KG1 (cell line): ENCODE measurements at regions not wholly inside any gene's neighbourhood (a gene's known extent, or its start where the extent isn't known, plus 50 kb on each side); places are given as distances from the start of the nearest gene placed in this dataset.
"Not testable (repeated sequence)": the region's sequence is repeated elsewhere in the genome, so short reads cannot be mapped to it uniquely, and the experiment has no call there.

Source experiments
- DNase-seq: peaks from one replicate; lab custom pipeline; 2025; lab: John Stamatoyannopoulos, UW

- no peak for DNase-seq
These were observed 775.3 kb upstream of the POM121L12 start for GRCh38 chr7:52260046-52260665.

GRCh38 chr7:52257890-52258289 lies 777.5 kb upstream of the POM121L12 start:
- DNase-seq: no peak

GRCh38 chr7:52254396-52255010 lies 780.9 kb upstream of the POM121L12 start:
- peak; percentile 1 for DNase-seq

DNA sequence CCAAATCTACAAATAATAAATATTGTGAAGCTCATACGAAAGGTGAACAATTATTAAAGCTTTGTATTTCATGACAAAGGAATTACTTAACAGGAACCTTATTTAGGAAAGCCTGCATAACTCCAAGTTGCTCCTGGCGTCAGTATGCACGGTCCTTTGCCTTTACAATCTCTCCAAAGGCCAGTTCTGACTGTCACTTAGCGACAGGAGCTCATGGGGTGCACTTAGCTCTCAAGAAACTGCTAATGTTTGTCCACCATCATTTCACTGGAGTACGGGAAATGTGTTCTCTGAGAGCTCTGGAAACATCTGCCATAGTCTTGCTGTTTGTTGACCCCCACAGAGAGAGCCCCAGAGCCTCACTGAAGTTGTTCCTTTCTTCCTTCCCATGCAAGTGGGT lies 781.5 kb upstream of the POM121L12 start:
- DNase-seq: no peak

DNA sequence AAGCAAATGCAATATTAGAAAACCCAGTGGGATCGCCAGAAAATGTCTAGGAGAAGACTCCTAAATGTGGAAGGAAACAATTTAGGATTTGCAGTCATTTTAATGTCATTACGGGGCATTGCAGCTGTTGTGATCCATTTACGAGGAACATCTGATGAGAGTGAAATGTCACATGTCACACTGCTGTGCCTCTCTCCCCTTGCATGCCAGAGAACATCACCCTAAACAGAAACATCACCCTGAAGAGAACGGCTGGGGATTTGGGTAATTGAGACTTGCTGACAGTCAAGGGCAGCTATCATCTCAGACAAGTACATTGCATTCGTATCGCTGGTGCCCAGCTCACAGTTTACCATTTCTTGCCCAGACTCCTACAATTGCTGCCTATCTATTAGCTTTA lies 785.7 kb upstream of the POM121L12 start:
- no peak for DNase-seq

- DNase-seq: no peak
These were observed 787.9 kb upstream of the POM121L12 start for GRCh38 chr7:52247518-52247917.

DNA sequence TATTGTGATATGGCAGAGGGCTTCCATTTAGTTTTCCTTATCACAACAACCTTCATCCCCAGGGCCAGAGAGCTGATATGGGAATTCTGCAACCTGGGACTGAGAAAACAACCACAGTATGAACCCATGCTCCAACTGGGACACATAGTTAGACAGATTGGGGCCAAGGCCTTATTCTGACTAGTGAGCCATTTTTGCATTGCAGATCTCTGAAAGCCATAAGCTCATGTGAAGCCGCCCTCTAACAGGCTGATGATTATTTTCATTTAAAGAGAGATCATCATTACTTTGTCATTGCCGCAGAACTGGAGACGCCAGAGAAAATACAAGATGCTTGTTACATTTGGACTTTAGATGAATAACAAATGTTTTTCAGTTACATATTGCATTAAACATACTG lies 791.7 kb upstream of the POM121L12 start:
- no peak for DNase-seq

GRCh38 chr7:52233248-52233647 lies 802.2 kb upstream of the POM121L12 start:
- no peak for DNase-seq

DNA sequence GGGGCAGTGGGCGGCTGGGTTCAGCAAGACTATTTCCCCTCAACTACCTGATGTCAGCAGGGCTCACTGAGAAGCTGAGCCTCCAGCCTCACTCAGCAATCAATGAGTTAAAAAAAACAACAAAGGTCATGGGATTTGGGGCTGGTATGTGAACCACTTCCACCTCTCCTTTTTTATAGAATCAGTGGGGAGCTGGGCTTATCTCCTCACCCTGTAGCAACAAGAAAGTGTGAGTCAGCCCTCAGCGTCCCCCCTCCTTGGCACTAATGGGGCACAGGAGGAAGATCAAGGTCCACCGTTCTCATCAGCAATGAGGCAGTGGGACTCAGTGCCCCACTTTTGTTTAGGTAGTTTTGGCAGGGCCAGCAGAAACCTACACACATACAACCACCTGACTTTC lies 823.5 kb upstream of the POM121L12 start:
- no peak for DNase-seq

DNA sequence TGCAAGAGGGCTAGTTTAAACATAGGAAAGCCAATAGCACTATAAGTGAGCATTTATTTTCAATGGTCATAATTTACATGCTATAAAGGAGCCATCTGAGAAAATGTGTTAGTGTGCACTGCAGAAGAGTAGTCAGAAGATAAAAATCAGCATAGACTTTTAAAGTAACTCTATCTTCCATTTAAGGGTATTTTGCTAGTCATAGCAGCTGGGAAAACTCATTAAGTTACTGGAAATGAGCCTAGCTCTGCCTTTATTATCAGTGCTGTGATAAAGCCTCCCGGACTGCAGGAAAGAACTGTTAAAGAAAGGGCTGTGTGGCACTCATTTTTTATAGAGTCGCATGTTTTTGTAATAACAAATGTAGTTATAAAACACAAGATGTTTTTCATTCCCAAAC lies 825.8 kb upstream of the POM121L12 start:
- no peak for DNase-seq

- no peak for DNase-seq
These were observed 838.2 kb upstream of the POM121L12 start for GRCh38 chr7:52197221-52197620.

DNA sequence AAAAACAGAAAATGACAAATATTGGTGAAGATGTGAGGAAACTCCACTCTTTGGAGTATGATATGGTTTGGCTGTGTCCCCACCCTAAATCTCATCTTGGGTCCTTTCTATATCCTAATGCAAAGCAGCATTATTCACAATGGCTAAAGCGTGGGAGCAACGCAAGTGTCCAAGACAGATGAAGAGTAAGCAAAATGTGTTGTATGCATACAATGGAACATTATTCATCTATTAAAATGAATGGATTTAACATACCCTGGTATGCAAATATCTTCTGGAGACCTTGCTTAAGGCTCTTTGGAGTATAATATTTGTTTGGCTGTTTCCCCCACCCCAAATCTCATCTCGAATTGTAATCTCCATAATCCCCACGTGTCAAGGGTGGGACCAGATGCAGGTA lies 839.8 kb upstream of the POM121L12 start:
- no peak for DNase-seq

DNA sequence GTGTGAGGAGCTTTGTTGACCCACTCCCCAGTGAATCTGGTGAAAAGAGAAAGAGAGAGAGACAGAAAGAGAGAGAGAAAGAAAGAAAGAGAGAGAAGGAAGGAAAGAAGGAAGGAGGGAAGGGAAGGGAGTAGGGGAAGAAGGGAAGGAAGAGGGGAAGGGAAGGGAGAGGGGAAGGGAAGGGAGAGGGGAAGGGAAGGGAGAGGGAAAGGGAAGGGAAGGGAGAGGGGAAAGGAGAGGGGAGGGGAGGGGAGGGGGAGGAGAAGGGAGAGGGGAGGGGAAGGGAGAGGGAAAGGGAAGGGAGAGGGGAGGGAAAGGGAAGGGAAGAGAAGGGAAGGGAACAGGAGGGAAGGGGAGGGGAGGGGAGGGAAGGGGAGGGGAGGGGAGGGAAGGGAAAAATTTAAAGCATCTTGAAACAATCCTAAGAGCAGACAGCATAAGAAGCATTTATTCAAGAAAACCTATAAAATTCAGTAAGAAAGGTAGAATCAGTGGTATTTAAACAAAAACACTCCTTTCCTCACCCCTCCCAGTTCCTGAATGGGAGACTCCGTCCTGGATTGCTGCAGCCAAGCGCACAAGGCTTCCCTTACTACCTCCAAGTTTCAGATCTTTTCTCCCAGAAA lies 846.2 kb upstream of the POM121L12 start:
- no peak for DNase-seq

- no peak for DNase-seq
These were observed 851.3 kb upstream of the POM121L12 start for GRCh38 chr7:52184006-52184703.

- no peak for DNase-seq
These were observed 855.5 kb upstream of the POM121L12 start for GRCh38 chr7:52179934-52180333.

- no peak for DNase-seq
These were observed 851.5 kb upstream of the COBL start for GRCh38 chr7:52168085-52168484.

- no peak for DNase-seq
These were observed 846.7 kb upstream of the COBL start for GRCh38 chr7:52163311-52163710.

DNA sequence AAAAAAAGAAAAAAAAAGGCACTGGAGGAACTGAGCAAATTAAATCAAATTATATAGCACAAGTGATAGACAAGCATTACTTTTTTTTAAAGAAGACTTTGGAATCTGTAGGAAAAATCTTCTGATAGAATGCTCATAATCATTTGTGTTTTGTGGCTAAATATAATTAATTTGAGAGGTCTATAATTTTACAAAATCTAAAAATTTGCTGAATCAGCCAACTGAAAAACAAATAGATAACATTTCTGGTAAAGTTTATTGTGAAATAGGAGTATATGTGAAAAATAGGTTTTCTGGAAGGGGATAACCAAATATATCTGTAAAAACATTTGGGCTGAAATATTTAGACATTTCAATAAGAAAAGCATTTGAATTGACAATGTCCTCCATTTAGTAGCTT lies 844.9 kb upstream of the COBL start:
- DNase-seq: no peak

DNA sequence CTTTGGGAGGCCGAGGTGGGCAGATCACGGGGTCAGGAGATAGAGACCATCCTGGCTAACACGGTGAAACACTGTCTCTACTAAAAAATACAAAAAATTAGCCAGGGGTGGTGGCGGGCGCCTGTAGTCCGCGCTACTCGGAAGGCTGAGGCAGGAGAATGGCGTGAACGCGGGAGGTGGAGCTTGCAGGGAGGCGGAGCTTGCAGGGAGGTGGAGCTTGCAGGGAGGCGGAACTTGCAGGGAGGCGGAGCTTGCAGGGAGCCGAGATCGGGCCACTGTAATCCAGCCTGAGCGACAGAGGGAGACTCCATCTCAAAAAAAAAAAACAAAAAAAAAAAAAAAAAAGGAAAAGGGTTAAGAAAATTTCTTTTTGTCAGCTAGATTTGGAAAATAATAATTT lies 842.8 kb upstream of the COBL start:
- not testable (repeated sequence) for DNase-seq

GRCh38 chr7:52154382-52154781 lies 837.8 kb upstream of the COBL start:
- DNase-seq: no peak

DNA sequence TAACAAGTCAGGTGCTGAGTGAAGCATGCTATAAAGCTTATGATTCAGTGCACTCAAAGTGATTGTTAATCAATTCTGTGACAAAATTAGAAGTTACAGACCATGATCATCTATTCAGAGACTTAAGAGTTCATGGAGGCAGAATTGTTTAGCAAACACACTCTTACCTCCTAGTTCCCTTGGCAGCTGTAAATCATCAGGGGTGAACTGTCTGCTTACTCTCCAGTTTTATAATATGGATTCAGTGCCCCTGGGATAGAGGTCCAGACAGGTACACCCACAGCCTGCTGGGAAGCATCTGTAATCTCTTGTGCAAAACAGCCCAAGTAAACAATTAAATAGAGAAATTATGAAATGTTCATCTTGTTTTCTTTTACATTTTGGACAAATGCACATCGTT lies 835.0 kb upstream of the COBL start:
- DNase-seq: no peak

DNA sequence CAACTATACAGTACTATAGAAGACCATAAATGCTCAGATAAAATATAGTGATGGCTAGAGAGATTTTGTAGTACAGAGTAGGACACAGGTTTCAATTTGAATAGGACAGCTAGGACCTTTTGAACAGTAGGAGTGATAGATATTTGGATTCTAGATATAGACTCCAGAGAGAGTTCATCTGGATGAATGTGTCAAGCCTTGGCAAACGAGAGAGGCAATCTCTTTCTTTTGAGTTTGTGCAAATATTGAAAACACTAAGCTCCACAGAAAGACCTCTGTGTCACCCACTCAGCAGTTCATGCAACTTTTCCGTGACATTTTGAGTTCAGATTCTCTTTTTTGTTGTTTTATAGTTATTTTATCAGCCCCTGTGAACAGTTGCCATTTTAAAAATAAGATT lies 834.3 kb upstream of the COBL start:
- no peak for DNase-seq
